ENCODE measurements at regions not wholly inside any gene's neighbourhood (a gene's known extent, or its start where the extent isn't known, plus 50 kb on each side); places are given as distances from the start of the nearest gene placed in this dataset.
"Not testable (repeated sequence)": the region's sequence is repeated elsewhere in the genome, so short reads cannot be mapped to it uniquely, and the experiment has no call there.

GRCh38 chr11:31955838-31956237, 135.0 kb upstream of the RCN1 start:
- DNase-seq, result no peak

- no peak for DNase-seq
These were observed 137.0 kb upstream of the RCN1 start for GRCh38 chr11:31953803-31954327.

GRCh38 chr11:31949733-31950200, 138.6 kb upstream of the PAX6 start:
- not testable (repeated sequence) for DNase-seq

GRCh38 chr11:31947051-31947450, 135.9 kb upstream of the PAX6 start:
- DNase-seq, result no peak

GRCh38 chr11:31943056-31943780, 132.1 kb upstream of the PAX6 start:
- DNase-seq, result no peak

GRCh38 chr11:31940371-31941037, 129.4 kb upstream of the PAX6 start:
- no peak for DNase-seq

GRCh38 chr11:31939004-31939403, 127.9 kb upstream of the PAX6 start:
- DNase-seq, result no peak

GRCh38 chr11:31936312-31936711, 125.2 kb upstream of the PAX6 start:
- no peak for DNase-seq

GRCh38 chr11:31932879-31933278, 121.8 kb upstream of the PAX6 start:
- no peak for DNase-seq

GRCh38 chr11:31927982-31928381, 116.9 kb upstream of the PAX6 start:
- no peak for DNase-seq

GRCh38 chr11:31926816-31927528, 115.8 kb upstream of the PAX6 start:
- no peak for DNase-seq

- DNase-seq, result no peak
These were observed 115.0 kb upstream of the PAX6 start for GRCh38 chr11:31926106-31926505.

- DNase-seq, result no peak
These were observed 111.3 kb upstream of the PAX6 start for GRCh38 chr11:31922450-31922849.

GRCh38 chr11:31921081-31921480, 110.0 kb upstream of the PAX6 start:
- no peak for DNase-seq

- no peak for DNase-seq
These were observed 108.1 kb upstream of the PAX6 start for GRCh38 chr11:31919175-31919574.

- DNase-seq, result no peak
These were observed 104.7 kb upstream of the PAX6 start for GRCh38 chr11:31915867-31916266.

GRCh38 chr11:31913985-31914384, 102.9 kb upstream of the PAX6 start:
- DNase-seq, result no peak

- DNase-seq, result no peak
These were observed 101.7 kb upstream of the PAX6 start for GRCh38 chr11:31912808-31913207.

- DNase-seq, result no peak
These were observed 99.9 kb upstream of the PAX6 start for GRCh38 chr11:31910950-31911576.

- no peak for DNase-seq
These were observed 92.3 kb upstream of the PAX6 start for GRCh38 chr11:31903225-31904074.

- DNase-seq, result no peak
These were observed 91.6 kb upstream of the PAX6 start for GRCh38 chr11:31902706-31903105.

GRCh38 chr11:31895926-31896325, 84.8 kb upstream of the PAX6 start:
- DNase-seq, result no peak
